CD8-positive, alpha-beta memory T cell (primary cell): ENCODE measurements at regions not wholly inside any gene's neighbourhood (a gene's known extent, or its start where the extent isn't known, plus 50 kb on each side); places are given as distances from the start of the nearest gene placed in this dataset.

Experiments used
- CTCF ChIA-PET: fragments of 350-600 bp; sonication (Branson Sonifier 250); formaldehyde crosslinking; loops from one replicate; lab custom pipeline; 2021; ENCODE audit warnings: antibody characterized with exemption; lab: Charles Lee
- POLR2A ChIA-PET: fragments of 350-600 bp; sonication (Branson Sonifier 250); formaldehyde crosslinking; loops from one replicate; lab custom pipeline; 2021; ENCODE audit warnings: antibody characterized with exemption; lab: Charles Lee
- DNase-seq, 5 donors: peaks; one replicate each; pipeline versions ENCODE4 v3.0.0 to v3.0.0-alpha.2; 2020 to 2022; ENCODE audit warnings: mixed read lengths in 1 of 5
- H3K27ac ChIP-seq: one replicate; pipeline ENCODE4 v1.7.0; 2013; ENCODE audit warnings: low read depth, mild to moderate bottlenecking, low read length, moderate library complexity
- H3K27me3 ChIP-seq: 2 replicates; pipeline ENCODE4 v1.7.0; 2013; ENCODE audit warnings: low read length, mild to moderate bottlenecking; ENCODE audit not compliant: insufficient read depth, poor library complexity, severe bottlenecking
- H3K36me3 ChIP-seq: 2 replicates; pipeline ENCODE4 v1.7.0; 2013; ENCODE audit warnings: mild to moderate bottlenecking, low read length, moderate library complexity; ENCODE audit not compliant: insufficient read depth
- H3K4me1 ChIP-seq: 2 replicates; pipeline ENCODE4 v1.7.0; 2013; ENCODE audit warnings: mild to moderate bottlenecking, low read length, moderate library complexity; ENCODE audit not compliant: insufficient read depth
- H3K4me3 ChIP-seq: 2 replicates; pipeline ENCODE4 v1.7.0; 2013; ENCODE audit warnings: mild to moderate bottlenecking, low read length
- H3K9me3 ChIP-seq: 2 replicates; pipeline ENCODE4 v1.7.0; 2013; ENCODE audit warnings: mild to moderate bottlenecking, low read length
- H3K27ac Mint-ChIP-seq, 8 donors: one replicate each; pipeline ENCODE4 v1.8.0; 2020 to 2021; ENCODE audit warnings: mixed read lengths in 8 of 8, mild to moderate bottlenecking in 6 of 8, inconsistent platforms in 3 of 8, moderate library complexity in 3 of 8
- H3K27me3 Mint-ChIP-seq, 2 donors: one replicate each; pipeline ENCODE4 v1.8.0; 2020 to 2021; ENCODE audit warnings: mixed read lengths in 2 of 2, mild to moderate bottlenecking in 1 of 2, moderate library complexity in 1 of 2
- H3K36me3 Mint-ChIP-seq, 3 donors: one replicate each; pipeline ENCODE4 v1.8.0; 2020 to 2021; ENCODE audit warnings: mixed read lengths in 3 of 3, inconsistent platforms in 1 of 3, mild to moderate bottlenecking in 1 of 3
- H3K4me1 Mint-ChIP-seq, 3 donors: one replicate each; pipeline ENCODE4 v1.8.0; 2020 to 2021; ENCODE audit warnings: mixed read lengths in 3 of 3, inconsistent platforms in 1 of 3, mild to moderate bottlenecking in 1 of 3
- H3K4me3 Mint-ChIP-seq, 7 donors: one replicate each; pipeline ENCODE4 v1.8.0; 2020 to 2021; ENCODE audit warnings: mixed read lengths in 7 of 7, mild to moderate bottlenecking in 6 of 7, moderate library complexity in 4 of 7, inconsistent platforms in 2 of 7
- H3K9me3 Mint-ChIP-seq, 5 donors: one replicate each; pipeline ENCODE4 v1.8.0; 2020 to 2022; ENCODE audit warnings: mixed read lengths in 5 of 5, mild to moderate bottlenecking in 3 of 5, moderate library complexity in 2 of 5, inconsistent platforms in 1 of 5

GRCh38 chr15:70478251-70478990 lies 284.9 kb downstream of the UACA start:
- CTCF ChIA-PET, result interaction anchor here (1.1 kb wide), 1 partner anchor 1016 kb away, joined by 3 read pairs; no protein-coding TSS in a partner anchor
- peaks cover 50% of the 10 kb centered on the region for H3K4me1 ChIP-seq
- POLR2A ChIA-PET, result interaction anchor here (1.0 kb wide), 1 partner anchor 14 kb away, joined by 3 read pairs; no protein-coding TSS in a partner anchor
- Mint-ChIP-seq H3K36me3 (peaks cover 0 to 1% (median 0%) of the 10 kb centered on the region in 3 donors), H3K27me3 (peaks cover 7 to 29% of the 10 kb centered on the region in 2 donors), H3K27ac (peak overlapping the region in 5 of 8 donors; percentile 1 to 59 (median 32)), H3K4me3 (peak overlapping the region; percentile 0 to 50 (median 39)), H3K9me3 (no peaks in the 10 kb centered on the region), H3K4me1 (peaks cover 47 to 60% (median 50%) of the 10 kb centered on the region in 3 donors)
- H3K9me3 ChIP-seq, result no peaks in the 10 kb centered on the region
- DNase-seq, result peak in 1 of 5 donors; percentile 43
- H3K27ac ChIP-seq, result no peak overlapping the region
- H3K36me3 ChIP-seq, result no peaks in the 10 kb centered on the region
- H3K27me3 ChIP-seq, result peaks cover 3% of the 10 kb centered on the region
- no peak overlapping the region for H3K4me3 ChIP-seq

GRCh38 chr15:70477750-70478250 lies 285.6 kb downstream of the UACA start:
- H3K4me1 ChIP-seq, result peaks cover 50% of the 10 kb centered on the region
- DNase-seq, result peak in 1 of 5 donors; percentile 36
- Mint-ChIP-seq H3K4me3 (peak overlapping the region in 1 of 7 donors; percentile 25), H3K4me1 (peaks cover 47 to 60% (median 49%) of the 10 kb centered on the region in 3 donors), H3K36me3 (no peaks in the 10 kb centered on the region), H3K9me3 (no peaks in the 10 kb centered on the region), H3K27me3 (peaks cover 7 to 30% of the 10 kb centered on the region in 2 donors), H3K27ac (no peak overlapping the region)
- H3K4me3 ChIP-seq, result no peak overlapping the region
- H3K36me3 ChIP-seq, result no peaks in the 10 kb centered on the region
- no peak overlapping the region for H3K27ac ChIP-seq
- peaks cover 4% of the 10 kb centered on the region for H3K27me3 ChIP-seq
- ChIA-PET POLR2A (no interaction called here), CTCF (interaction anchor here (1.1 kb wide), 1 partner anchor 10 kb away, joined by 4 read pairs; no protein-coding TSS in a partner anchor)
- no peaks in the 10 kb centered on the region for H3K9me3 ChIP-seq

GRCh38 chr15:70476441-70476840 lies 286.9 kb downstream of the UACA start:
- peaks cover 8 to 23% of the 10 kb centered on the region in 2 donors for H3K27me3 Mint-ChIP-seq
- POLR2A ChIA-PET, result no interaction called here

GRCh38 chr15:70475921-70476320 lies 287.4 kb downstream of the UACA start:
- H3K36me3 Mint-ChIP-seq, result no peaks in the 10 kb centered on the region

More at GRCh38 chr15:70476441-70476840, 286.9 kb downstream of the UACA start:
- Mint-ChIP-seq H3K27ac (no peak overlapping the region), H3K36me3 (no peaks in the 10 kb centered on the region), H3K9me3 (peaks cover 0 to 3% (median 0%) of the 10 kb centered on the region in 5 donors), H3K4me1 (peaks cover 45 to 60% (median 46%) of the 10 kb centered on the region in 3 donors), H3K4me3 (no peak overlapping the region)
- peaks cover 50% of the 10 kb centered on the region for H3K4me1 ChIP-seq
- H3K27ac ChIP-seq, result no peak overlapping the region
- peak in 1 of 5 donors; percentile 16 for DNase-seq
- peaks cover 4% of the 10 kb centered on the region for H3K27me3 ChIP-seq
- H3K9me3 ChIP-seq, result no peaks in the 10 kb centered on the region
- CTCF ChIA-PET, result no interaction called here
- H3K4me3 ChIP-seq, result no peak overlapping the region
- H3K36me3 ChIP-seq, result no peaks in the 10 kb centered on the region

GRCh38 chr15:70475407-70475781 lies 288.0 kb downstream of the UACA start:
- no peaks in the 10 kb centered on the region for H3K36me3 ChIP-seq
- H3K27ac Mint-ChIP-seq, result peak overlapping the region in 2 of 8 donors; percentile 47 to 61
- peaks cover 41 to 56% (median 42%) of the 10 kb centered on the region in 3 donors for H3K4me1 Mint-ChIP-seq
- H3K9me3 Mint-ChIP-seq, result peaks cover 0 to 3% (median 0%) of the 10 kb centered on the region in 5 donors
- H3K27me3 ChIP-seq, result peaks cover 4% of the 10 kb centered on the region
- POLR2A ChIA-PET, result interaction anchor here (1.4 kb wide), 1 partner anchor 17 kb away, joined by 4 read pairs; no protein-coding TSS in a partner anchor
- H3K4me3 ChIP-seq, result peak overlapping the region; percentile 38
- CTCF ChIA-PET, result interaction anchor here (0.7 to 1.8 kb wide), 6 partner anchors 9 to 999 kb away, joined by 3 to 12 read pairs (median 3); no protein-coding TSS in a partner anchor
- no peaks in the 10 kb centered on the region for H3K9me3 ChIP-seq
- peaks cover 7 to 23% of the 10 kb centered on the region in 2 donors for H3K27me3 Mint-ChIP-seq
- DNase-seq, result no peak
- peak overlapping the region in 6 of 7 donors; percentile 57 to 75 (median 66) for H3K4me3 Mint-ChIP-seq
- H3K27ac ChIP-seq, result no peak overlapping the region
- H3K36me3 Mint-ChIP-seq, result no peaks in the 10 kb centered on the region
- peaks cover 43% of the 10 kb centered on the region for H3K4me1 ChIP-seq

More at GRCh38 chr15:70475921-70476320, 287.4 kb downstream of the UACA start:
- peaks cover 10 to 23% of the 10 kb centered on the region in 2 donors for H3K27me3 Mint-ChIP-seq
- peaks cover 45 to 60% (median 46%) of the 10 kb centered on the region in 3 donors for H3K4me1 Mint-ChIP-seq
- peak overlapping the region in 1 of 7 donors; percentile 7 for H3K4me3 Mint-ChIP-seq
- peaks cover 0 to 3% (median 0%) of the 10 kb centered on the region in 5 donors for H3K9me3 Mint-ChIP-seq
- peak in 1 of 5 donors; percentile 23 for DNase-seq
- H3K36me3 ChIP-seq, result no peaks in the 10 kb centered on the region
- H3K27ac ChIP-seq, result no peak overlapping the region
- H3K4me3 ChIP-seq, result no peak overlapping the region
- ChIA-PET POLR2A (no interaction called here), CTCF (interaction anchor here (0.7 to 1.8 kb wide), 4 partner anchors 9 to 1000 kb away, joined by 3 to 12 read pairs (median 4); no protein-coding TSS in a partner anchor)
- H3K4me1 ChIP-seq, result peaks cover 48% of the 10 kb centered on the region
- no peaks in the 10 kb centered on the region for H3K9me3 ChIP-seq
- H3K27ac Mint-ChIP-seq, result no peak overlapping the region
- peaks cover 4% of the 10 kb centered on the region for H3K27me3 ChIP-seq

- ChIA-PET CTCF (interaction anchor here (1.0 to 1.8 kb wide), 5 partner anchors 8 to 999 kb away, joined by 3 to 12 read pairs (median 3); no protein-coding TSS in a partner anchor), POLR2A (interaction anchor here (1.4 kb wide), 1 partner anchor 18 kb away, joined by 4 read pairs; no protein-coding TSS in a partner anchor)
- Mint-ChIP-seq H3K27ac (peak overlapping the region in 2 of 8 donors; percentile 47 to 61), H3K9me3 (peaks cover 0 to 3% (median 0%) of the 10 kb centered on the region in 5 donors), H3K27me3 (peaks cover 5 to 23% of the 10 kb centered on the region in 2 donors), H3K4me3 (peak overlapping the region in 6 of 7 donors; percentile 57 to 75 (median 66)), H3K4me1 (peaks cover 35 to 49% (median 36%) of the 10 kb centered on the region in 3 donors), H3K36me3 (no peaks in the 10 kb centered on the region)
- H3K4me1 ChIP-seq, result peaks cover 37% of the 10 kb centered on the region
- DNase-seq, result peak in 3 of 5 donors; percentile 22 to 61 (median 26)
- H3K27ac ChIP-seq, result no peak overlapping the region
- no peaks in the 10 kb centered on the region for H3K9me3 ChIP-seq
- H3K27me3 ChIP-seq, result peaks cover 4% of the 10 kb centered on the region
- H3K4me3 ChIP-seq, result peak overlapping the region; percentile 38
- no peaks in the 10 kb centered on the region for H3K36me3 ChIP-seq
Measured at GRCh38 chr15:70474471-70475406, 288.6 kb downstream of the UACA start.
